GM19467 (cell line): ENCODE measurements at regions not wholly inside any gene's neighbourhood (a gene's known extent, or its start where the extent isn't known, plus 50 kb on each side); places are given as distances from the start of the nearest gene placed in this dataset.
"Not testable (repeated sequence)": the region's sequence is repeated elsewhere in the genome, so short reads cannot be mapped to it uniquely, and the experiment has no call there.

Source experiments
- ATAC-seq: cut with Tn5 transposase; IDR thresholded peaks from one replicate; pipeline ENCODE4 v1.9.1; 2021; ENCODE audit warnings: mild to moderate bottlenecking, moderate library complexity; ENCODE audit not compliant: unreplicated experiment

DNA sequence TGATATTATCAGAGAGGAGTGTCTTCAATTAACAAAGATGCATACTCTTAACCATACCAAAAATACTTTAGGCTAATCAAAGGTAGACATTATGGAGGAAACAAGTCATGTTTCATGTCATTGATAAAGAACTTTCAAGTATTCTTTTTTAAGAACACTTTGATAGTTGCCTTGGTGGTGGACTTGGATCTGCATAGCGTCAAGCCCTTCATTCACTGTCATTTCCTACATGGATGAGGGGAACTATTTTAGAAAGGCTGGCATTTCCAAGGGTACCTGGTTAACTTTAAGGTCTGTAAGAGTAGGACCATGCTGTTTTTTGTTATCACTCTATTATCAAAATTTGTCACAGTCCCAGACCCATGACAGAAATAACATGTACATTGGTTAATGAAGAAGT, 622.5 kb downstream of the PKHD1 start:
- no peak for ATAC-seq

DNA sequence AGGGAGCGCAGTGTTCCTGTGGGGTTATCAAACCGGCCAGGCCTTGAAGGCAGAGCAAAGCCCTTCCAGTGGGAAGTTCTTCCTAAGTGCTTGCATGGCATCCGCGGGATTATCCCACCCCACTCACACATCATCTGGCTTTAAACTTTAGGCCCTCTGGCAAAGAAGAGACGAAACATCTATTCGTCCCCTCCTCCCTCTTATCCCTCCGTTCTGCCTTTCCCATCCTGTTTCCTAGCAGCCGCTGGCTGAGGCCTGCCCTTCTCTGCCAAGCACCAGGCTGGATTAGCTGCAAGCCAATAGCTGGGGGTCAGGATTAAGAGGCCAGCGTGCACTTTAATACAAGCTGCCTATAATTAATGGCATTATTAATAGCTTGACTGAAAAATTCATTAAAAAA, 621.0 kb downstream of the PKHD1 start:
- no peak for ATAC-seq

DNA sequence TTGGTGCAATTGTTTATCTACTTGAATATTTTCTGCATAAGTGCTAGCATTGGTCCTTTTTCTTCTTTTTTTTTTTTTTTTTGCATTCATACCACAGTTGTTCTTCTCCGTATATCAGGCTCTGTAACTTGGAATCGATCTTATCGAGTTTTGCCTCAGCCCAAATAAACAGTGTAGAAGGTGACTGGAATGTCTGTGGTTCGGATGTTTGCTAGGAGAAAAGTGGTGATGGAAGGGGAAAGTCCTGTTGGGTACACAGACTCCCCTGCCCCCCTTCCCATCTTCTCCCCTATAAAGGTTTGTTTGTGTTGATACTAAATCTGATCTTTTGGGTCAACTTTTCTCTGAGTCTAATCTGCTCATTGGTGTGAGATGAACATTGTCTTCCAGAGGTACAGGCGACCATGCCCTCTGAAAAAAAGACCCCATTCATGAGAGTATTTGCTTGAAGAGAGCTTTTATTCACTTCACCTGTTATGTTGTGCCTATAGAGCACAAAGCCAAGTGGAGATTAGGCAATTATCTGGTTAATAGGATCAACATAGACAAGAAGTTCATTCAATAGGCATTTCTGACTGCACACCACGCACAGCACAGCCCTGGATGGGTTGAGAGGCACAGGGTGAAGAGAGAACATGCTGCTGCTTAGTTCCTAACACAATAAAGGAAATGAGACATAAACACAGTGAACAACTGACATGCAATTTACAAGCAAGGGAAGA, 620.0 kb downstream of the PKHD1 start:
- ATAC-seq = no peak

DNA sequence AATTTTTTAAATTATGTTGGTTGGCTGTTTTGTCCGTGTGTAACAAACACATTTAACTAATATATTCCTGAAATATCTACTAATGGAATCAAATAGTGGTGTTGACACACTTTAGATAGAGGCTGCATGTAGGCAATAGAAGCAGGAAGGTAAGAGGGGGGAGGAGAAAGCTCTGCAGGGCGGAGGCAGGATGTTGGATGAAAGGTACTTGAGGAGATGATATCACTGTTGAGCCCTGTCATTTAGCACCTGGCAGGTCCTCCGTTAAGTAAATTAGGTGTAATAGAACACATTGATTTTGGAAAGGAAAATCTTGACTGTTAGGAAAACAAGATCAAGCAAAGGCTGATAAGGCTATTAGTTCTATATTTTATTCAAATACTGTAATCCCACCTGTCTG, 618.7 kb downstream of the PKHD1 start:
- no peak for ATAC-seq

DNA sequence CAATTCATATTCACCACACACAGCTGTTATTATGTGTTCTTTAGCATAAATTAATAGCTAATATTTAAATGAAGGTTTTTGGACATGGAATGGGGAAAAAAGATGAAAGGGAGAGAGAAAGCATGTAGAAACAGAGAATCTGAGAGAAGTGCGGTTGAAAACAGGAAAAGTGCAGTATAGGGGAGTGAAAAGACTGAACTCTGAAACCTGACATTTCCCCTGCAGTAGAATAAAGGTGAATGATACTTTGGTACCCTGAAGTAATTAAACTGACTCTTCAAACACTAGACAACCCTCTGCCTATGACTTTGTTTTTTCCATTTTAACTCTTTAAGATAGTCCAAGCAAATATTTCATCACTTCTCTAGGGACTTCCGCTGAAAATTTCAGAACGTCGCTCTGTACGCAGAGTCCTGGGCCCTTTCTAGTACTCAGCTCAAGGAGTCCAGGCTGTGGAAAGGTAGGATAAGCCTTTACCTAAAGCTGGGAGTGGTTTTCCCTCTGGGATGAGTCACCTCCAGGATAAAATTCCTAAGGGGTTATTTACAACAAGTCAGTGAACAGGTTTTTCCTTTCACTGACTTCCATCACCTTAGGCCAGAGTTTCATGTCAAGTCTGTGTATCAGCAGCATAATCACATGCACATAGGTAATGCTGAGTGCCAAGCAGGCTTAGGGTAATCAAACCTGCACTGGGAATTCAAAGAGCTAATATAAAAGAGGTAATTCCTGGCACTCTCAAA, 614.5 kb downstream of the PKHD1 start:
- no peak for ATAC-seq

DNA sequence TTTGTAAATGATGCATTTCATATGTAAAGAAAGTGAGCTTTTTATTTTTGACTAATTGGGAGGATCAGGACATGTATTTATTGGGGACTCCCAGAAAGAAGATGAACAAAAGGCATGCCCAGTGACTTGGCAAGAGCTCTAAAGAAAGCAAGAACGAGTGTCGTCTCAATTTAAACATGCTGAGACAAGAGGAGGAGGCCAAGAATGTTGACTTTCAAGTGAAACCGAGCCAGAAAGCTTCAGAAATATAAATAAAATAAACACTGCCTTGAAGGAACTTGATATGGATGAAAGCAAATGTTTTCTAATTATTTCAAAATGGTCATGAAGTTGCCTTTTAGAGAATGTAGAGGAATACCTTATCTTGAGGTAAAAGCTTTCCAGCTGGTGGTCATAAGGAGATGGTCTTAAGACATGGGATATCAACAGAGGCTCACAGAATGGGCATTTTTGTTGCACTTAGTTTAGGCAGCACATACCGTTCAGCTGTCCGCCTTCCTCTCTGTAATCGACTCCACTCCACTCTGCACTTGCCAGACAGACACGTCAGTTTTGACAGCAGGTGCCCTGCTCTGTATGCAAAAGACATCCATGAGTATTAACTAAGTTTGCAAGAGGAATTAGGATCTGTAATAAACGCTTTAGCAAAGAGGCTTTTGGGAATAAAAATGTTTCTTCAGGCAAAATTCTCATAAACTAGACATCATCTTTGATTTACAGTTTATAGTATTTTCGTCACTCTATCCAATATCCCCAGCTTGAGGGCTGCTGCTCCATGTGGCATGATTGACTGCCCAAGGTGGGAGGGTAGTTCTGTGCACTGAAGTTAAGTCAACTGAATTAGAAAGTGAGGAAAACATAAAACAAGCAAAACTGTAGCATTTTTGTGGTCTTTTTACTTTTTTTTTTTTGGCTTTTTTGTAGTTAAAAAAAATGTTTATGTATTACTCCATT, 613.1 kb downstream of the PKHD1 start:
- no peak for ATAC-seq

DNA sequence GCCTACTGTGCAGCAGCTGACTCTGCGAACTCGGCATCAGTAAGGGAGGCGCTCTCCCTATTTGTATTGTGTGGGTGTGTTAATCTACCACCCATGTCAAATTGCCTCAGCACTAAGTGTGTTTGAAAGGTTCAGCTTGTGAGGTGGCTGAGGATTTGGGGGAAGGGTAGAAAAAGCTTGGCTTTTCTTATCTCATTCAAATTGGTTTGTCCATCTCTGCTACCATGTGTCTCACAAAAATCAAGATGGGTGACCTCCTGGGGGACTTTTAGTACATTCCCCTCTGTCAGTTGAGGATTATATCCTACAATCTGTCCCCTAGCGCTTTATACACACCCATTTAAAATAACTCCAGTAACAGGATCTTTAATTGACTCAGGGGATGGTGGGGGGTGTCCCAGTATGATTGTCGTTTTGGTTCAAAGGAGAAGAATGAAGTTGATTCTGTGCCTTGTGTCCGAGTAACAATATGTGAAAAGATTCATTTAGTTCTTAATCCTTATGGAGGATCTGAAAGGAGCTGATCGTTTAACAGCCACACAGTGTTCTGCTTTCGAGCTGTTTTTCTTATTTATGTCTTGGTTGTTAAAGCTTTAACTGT, 609.6 kb downstream of the PKHD1 start:
- ATAC-seq = no peak

DNA sequence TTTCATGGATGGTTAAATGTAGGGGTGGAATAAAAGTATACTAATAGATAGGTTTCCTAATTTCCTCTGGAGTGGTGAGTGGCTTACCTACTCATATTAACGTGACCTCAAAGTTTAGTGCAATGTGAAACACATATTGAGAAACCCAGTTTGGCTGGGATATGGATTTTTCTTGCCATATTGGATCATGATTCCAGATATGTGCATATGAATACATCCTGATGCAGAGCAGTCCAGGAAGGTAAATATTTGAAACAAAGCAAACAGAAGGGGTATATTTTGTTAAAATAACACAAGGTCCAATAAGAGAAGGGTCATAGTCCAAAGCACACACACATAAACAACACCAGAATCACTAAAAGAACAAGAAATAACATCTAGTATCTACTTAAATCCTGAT, 608.1 kb downstream of the PKHD1 start:
- ATAC-seq = no peak

DNA sequence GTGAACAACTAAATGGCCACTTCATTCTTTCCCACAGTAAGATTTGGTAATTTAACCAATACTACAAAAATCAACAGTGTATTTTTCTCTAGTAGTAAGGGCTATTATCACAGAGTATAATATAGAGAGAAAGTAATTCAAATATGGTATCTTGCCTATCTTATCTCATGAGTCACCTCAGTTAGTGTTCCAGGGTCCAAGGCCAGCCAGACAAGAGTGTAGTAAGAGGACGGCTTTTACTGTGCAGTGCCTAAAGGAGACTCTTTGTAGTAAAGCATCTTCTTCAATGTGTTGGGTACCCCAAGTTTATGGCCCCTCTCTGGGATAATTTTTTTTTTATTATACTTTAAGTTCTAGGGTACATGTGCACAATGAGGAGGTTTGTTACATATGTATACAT, 607.4 kb downstream of the PKHD1 start:
- no peak for ATAC-seq

DNA sequence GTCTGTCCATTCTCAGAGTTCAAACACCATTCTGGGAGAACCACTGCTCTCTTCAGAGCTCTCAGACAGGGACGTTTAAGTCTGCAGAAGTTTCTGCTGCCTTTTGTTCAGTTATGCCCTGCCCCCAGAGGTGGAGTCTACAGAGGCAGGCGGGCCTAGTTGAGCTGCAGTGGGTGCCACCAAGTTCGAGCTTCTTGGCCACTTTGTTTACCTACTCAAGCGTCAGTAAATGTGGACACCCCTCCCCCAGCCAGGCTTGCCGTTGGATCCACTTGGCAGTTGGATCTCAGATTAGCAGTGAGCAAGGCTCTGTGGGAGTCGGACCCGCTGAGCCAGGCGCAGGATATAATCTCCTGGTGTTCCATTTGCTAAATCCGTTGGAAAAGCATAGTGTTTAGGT, 601.5 kb downstream of the PKHD1 start:
- ATAC-seq = not testable (repeated sequence)

DNA sequence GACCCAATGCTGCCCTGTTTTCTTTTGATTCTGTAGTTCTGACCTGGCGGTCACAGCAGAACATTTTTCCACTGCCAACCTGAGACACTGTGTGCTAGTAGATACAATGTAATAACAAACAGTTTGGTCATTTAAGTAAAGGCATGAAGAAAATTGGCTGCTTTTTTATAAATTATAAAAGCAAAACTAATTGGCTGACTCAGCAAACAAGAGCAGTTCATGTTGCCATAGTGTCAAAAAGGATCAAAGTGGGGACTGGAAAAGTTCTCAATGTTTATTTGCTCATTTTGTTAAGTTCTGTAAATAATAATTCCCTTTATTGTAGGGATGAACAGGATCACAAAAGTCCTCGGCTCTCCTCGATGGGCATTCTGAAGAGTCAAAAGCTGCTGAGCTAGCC, 599.5 kb downstream of the PKHD1 start:
- no peak for ATAC-seq

DNA sequence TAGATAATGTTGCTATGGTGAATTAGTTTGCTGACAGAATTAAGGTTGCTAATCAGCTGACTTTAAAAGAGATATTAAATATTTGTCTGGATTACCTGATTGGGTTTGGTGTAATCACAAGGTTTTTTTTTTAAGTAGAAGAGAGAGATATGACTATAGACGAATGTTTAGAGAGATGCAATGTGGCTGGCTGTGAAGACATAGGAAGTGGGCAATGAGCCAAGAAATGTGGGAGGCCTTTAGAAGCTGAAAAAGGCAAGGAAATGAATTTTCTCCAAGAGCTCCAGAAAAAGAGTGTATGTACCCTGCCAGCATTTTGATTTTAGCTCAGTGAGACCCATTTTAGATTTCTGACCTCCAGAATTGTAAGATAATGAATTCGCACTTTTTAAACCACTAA, 598.3 kb downstream of the PKHD1 start:
- no peak for ATAC-seq

DNA sequence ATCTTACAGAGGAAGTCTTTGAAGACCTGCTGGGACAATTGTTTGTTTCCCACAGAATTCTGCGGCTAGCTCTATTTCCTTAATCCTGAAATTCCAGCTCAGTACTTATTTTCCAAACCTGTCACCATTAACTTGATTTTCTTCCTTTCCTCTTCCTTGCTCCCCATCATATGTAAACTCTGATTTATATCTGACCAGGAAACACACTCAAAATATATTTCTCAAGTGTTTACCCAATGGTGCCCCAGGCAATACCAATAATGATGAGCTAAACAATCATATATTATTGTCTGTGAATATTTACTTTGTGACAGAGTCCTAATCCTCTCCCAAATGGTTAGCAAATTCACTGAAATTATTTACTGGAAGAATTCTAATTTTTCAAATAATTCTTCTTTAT, 597.3 kb downstream of the PKHD1 start:
- ATAC-seq = no peak

DNA sequence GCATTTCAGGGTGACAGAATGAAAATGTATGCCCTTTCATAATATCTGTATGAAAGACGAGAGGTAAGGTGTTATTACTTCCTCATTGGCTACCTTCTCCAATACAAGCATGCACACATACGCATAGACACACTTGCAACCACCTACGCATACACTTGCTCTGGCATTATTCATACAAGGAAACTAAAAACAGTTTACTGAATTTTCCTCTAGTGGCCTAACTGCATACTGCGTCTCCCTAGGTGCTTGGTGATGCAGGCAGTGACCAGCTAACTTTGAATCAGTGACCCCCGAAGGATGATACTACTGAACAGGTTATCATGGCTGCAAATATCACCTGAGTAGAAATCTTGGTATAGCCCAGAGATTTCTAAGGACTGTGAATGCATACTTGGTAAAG, 593.1 kb downstream of the PKHD1 start:
- no peak for ATAC-seq

DNA sequence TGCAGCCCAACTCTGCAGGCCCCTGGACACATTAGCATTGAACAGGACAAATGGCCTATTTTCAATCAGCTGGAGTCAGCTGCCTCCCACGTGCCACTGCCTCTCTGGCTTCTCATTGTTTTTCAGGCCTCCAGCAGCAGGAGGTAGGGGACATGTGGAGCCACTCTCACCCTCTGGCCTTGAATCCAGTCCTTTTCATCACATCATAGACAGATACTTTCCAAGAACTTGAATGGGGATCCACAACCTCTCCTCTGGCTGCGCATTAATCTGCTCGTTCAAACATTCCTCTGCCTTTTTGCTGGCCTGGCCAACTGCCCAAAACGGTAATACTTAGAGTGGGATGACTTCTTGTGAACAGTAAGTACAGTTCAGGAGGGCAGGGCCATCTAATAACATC, 592.3 kb downstream of the PKHD1 start:
- ATAC-seq = no peak

DNA sequence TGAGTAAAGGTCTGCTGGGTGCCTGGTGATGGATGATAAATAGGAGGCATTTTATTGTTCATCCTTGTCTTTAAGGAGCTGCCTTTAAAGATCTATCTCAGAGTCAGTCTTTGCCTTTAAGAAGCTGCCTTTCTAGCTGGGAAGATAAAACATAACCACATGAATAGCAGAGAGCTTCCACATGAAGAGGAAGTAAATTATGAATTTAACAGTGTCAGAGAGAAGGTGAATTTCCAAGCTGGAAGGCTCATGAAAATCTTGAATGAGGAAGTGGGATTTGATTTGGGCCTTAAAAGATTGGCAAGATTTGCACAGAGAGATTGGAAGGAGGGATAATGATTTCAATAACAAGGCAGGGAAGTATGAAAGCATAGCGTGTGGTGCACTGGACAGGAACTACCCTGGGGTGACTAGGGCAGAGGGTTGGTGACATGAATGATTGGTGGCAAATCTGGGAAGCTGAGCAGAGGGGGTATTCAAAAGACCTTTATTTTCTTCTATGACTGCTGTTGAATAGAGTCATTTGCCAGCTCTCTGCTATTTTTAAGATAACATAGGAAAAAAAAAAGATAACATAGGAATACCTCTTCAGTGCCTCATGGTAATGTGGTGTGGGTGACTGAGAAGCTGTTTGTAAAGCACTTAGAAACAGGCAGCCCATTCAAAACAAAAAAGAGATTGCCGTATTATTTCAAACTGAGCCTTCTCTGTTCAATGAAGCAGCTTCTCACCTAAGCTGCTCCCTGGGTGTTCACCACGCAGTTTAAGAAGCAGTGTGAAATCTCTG, 591.6 kb downstream of the PKHD1 start:
- no peak for ATAC-seq

DNA sequence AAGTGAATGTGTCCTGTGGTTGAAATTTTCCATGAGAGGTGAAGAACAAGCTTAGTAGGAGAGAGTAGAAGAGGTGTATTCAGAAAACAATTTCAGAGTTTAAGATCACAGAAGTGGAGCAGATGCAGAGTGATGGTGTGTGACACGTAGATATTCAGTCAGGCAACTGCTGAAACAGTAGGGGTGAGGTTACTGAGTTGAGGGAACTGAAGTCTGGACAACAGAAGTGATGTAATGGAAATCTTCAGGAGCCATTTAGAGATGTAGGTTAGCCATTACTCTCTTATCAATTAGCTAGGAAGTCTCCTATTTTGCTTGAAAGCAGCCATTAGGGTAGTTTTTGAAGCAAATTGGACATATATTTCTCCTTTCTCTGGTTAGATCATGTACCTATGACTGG, 584.4 kb downstream of the PKHD1 start:
- no peak for ATAC-seq

DNA sequence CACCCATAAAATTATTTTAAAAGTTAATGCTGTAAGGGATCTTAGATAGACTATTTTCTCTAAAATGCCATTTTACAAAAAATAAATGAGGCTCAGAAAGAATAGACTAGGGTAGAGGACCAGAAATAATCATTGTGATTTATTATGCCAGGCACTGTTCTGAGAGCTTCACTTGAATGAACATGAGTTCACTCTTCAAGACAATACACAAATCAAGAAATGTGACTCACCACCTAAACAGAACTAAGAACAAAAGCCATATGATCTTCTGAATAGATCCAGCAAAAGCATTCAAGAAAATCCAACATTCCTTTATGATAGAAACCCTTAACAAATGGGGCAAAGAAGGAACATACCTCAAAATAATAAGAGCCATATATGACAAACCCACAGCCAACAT, 582.0 kb downstream of the PKHD1 start:
- ATAC-seq = no peak

DNA sequence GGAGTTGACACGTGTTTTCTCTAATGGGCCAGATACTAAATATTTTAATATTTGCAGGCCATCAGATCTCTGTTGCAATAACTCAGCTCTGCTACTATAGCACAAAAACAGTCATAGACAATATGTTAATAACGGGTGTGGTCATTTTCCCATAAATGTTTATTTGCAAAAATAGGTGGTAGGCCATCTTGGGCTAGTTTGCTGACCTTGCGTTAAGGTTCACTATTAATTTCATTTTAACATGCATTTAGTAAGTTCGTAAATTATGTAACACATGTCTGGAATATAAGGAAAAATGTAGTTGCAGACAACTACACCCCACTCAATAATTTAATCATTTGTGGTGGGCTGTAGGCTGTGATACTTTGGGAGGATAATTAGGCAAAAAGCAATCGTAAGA, 577.8 kb downstream of the PKHD1 start:
- no peak for ATAC-seq

DNA sequence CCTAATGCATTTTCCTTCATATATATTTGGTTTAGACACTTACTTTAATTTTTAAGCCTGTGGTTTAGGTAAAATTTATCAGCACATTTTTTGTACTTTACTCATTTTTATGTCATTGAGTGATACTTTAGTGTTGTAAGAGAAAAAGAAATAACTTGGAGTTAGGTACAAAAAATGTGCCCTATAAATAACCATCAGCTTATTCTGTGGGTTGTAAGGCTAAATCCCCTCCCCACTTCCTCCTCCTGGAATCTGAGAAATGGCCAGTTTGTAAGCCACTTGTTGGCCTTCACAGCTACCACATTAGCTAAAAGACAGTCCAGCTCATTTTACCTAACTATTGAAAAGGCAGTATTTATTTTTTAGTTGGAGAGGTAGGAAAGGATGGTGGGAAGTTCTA, 576.3 kb downstream of the PKHD1 start:
- ATAC-seq = no peak
